GM21619 (cell line): ENCODE measurements at regions not wholly inside any gene's neighbourhood (a gene's known extent, or its start where the extent isn't known, plus 50 kb on each side); places are given as distances from the start of the nearest gene placed in this dataset.

Experiments used
- ATAC-seq: cut with Tn5 transposase; IDR thresholded peaks from one replicate; pipeline ENCODE4 v1.9.1; 2021; ENCODE audit not compliant: unreplicated experiment

DNA sequence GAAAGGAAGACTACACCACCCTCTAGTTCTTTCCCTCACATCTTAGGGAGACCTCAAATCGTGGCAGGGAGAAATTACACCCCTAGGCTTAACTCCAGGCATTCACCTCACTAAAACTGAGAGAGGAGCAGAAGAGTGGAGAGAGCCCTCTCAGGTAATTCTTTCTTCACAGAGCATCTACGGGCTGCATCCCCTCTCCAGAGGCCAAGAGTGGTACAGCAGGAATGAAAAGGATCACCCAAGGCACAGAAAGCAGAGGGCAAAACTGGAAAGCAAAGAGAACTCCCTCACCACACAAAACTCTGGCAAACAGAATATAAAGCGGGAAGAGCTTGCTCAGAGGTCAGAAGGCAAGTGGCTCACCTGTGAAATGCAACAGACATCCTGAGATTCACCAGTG is 661.2 kb downstream of the TBC1D4 start:
- ATAC-seq, result no peak

DNA sequence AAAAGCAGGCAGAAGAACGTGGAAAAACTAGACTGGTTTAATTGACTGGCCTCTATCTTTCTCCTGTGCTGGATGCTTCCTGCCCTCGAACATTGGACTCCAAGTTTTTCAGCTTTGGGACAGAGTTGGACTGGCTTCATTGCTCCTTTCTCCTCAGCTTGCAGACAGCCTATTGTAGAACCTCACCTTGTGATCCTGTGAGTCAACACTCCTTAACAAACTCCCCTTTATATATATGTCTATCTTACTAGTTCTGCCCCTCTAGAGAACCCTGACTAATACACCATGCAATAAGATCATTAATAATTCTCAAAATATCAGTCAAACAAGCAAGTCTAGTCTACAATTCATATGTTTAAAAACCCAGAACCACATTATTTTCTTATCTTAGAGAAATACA is 662.4 kb downstream of the TBC1D4 start:
- no peak for ATAC-seq

DNA sequence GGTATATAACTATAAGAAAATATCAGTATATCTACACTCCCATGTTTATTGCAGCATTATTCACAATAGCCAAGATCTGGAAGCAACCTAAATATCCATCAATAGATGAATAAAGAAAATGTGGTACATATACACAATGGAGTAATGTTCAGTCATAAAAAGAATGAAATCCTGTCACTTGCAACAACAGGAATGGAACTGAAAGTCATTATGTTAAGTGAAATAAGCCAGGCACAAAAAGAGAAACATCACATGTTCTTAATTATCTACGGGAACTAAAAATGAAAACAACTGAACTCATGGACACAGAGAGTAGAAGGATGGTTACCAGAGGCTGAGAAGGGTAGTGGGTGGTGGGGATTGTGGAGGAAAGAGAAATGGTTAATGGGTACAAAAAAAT is 665.2 kb downstream of the TBC1D4 start:
- ATAC-seq, result no peak

DNA sequence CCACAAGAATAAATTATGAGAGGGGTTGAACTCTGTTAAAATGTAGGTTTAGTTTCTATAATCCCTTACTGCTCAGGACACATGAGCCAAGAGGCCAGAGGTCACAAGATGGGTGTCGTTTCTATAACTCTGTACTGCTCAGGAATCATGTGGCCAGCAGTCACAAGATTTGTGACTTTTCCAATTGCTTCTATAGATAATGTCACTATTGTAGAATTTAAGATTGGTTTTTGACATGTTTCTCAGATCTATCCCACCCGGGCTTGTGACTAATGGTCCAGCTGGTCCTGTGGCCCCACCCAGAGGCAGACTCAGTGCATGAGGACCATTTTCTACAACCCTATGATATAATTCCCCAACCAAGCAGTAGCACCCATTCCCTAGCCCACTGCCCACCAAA is 662.0 kb upstream of the KLF12 start:
- ATAC-seq, result no peak

DNA sequence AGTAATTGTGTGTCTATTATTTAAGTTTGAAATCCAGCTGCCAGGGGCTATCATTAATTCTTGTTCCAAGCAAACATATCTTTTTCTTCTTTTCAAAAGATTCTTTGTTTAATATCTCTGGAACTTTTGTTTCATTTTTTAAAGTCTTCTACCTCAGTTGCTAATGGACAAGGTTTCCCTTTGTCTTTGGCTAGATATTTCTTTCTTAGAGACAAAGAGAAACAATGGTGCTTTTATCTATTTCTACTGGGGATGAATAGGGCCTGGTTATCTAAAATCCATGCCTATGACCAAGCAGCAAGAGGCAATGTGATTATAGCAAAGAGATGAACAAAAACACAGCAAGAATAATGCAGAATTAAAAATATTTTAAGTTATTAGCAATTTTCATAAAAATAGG is 661.3 kb upstream of the KLF12 start:
- ATAC-seq, result no peak

DNA sequence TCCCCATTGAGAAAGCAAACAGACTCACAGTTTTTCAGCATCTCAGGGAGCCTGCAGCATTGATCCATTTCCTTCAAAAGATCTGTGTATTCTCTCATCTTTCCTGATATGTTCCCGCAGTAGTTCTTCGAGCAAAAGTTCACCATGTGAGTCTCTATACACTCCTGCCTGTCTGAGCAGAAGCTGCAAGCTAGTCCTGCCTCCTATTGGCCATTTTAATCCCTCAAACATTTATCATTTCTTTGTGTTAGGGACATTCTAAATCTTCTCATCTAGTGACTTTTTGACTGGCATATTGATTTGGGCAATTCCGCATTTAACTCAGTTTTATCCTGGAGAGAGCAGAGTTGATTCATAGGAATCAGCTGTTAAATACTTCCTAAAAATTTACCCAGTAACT is 660.4 kb upstream of the KLF12 start:
- ATAC-seq, result no peak

DNA sequence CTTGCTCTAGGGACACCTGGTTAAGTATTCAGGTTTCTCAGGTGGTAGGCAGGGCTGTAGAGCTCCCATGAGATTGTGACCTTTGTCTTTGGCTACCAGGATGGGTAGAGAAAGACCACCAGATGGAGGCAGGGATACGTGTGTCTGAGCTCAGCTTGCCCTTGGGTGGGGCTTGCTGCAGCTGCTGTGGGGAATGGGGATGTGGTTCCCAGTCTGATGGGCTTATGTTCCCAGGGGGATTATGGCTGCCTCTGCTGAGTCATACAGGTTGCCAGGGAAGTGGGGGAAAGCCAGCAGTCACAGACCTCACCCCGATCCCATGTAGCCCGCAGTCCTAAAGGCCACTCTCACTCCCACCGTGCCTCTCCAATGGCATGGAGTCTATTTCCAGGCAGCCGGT is 659.9 kb upstream of the KLF12 start:
- ATAC-seq, result no peak

DNA sequence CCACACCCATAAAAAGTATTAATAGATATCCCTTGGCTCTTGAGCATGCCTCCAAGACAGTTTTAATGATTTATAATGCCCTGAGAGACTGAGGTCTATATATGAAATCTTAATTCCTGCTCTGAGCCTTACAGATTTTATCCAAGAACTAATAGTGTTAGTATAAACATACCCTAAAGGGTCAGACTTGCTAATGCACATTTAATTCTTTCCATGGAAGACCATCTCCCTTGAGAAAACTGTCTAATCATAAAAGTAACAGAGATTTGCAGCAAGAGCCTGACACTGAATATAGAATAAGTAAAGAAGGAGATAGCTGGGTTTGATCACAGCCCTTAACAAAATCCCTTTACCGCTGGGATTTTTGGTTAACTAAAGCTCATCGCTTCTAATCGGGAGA is 650.8 kb upstream of the KLF12 start:
- ATAC-seq, result no peak

DNA sequence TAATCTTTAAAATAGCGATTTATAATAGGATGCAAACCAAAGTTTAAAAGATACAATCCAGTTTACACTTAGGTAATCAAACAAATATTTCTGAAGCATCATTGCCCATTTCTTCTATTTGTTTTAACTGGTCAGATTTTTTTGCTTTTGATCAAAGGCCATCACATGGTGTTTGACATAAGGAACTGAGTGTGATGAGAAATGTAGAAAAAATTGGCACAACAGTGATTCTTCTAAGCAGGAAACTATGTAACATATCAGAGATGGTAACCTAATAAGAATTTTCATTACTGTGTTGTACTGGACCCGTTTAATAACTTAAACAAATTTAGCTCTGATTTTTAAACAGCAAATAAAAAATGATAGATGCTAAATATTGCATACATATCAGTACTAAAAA is 644.7 kb upstream of the KLF12 start:
- ATAC-seq, result no peak

DNA sequence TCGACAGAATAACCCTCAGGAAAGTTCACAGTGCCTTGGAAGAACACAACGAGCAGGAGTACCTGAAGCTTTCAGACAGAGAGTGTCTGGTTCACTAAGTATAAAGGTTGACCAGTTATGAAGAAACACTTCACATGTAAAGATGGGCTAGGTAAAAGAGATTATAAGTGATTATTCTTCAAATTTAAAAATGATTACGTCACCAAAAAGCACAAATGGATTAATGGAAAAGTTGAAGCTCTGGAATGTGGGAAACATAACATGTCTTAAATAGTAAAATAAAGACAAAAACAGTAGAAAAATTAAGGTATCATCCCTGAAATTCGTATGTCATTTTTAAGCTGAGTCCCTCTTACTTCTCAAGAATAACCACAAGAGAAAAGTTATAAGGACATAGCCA is 643.9 kb upstream of the KLF12 start:
- no peak for ATAC-seq

DNA sequence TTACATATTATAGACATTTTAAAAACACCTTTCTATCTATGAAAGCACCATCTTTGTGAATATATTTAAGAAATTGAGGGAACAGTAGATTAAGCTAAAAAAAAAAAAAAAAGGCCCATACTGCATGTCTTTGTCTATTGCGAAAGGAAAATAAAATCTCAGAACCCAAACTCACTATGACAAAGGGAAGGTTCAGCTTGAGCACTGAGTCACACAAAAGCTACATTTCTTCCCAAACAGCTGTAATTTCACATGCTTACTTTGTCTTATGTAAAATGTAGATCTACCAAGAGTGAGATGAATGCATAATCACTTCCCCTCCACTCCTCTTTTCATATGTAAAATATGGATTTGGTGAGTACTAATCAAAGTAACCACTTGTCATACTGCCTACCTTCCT is 640.1 kb upstream of the KLF12 start:
- no peak for ATAC-seq

DNA sequence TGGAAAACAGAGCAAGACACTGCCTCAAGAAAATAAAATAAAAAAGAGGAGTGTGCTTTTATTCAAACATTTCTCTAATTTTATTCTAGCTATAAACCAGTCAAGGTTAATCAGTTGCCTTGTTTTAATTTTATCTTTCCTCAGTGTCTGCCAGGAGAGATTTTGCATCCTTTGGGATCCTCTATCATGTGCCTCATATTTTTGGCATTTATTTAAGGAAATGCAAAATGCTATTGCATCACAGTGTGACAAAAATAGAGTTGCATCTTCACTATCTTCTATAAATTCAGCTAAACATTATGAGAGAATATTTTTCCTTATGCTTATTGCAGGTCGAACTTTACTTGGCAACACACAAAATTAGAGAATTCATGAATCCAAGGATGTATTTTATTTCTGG is 639.0 kb upstream of the KLF12 start:
- no peak for ATAC-seq

DNA sequence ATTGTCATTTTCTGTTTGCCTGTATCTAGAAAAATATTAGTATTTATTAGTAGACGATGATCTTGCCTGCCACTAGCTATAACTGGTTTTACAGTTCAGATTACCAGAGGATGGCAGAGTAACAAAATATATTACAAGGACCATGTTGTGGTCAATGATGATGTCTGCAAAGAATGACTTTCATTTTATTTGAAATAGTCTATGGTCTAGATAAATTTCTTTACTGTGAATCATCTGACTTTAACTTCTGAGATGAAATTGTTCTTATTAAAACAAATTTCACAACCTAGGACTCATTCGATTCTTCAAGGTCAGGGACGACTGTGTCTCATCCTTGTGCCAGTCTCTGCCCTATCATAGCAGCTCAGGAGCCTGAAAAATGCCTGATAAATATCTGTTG is 637.8 kb upstream of the KLF12 start:
- no peak for ATAC-seq

DNA sequence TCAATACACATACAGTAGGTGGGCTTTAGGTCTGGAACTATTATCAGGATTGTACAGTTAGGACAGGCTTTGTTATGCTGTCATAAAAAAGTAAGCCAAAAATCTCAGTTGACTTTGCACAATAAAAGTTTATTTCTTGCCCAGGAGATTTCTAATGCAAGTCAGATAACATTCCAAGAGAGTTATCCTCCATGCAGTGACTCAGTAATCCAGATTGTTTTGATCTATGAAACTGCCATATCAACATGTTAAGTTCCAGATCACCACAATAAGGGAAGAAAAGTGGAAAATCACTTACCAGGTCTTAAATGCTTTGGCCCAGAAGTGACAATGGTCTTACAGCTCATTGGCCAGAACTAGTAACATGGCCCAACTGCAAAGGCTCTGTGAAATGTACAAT is 636.2 kb upstream of the KLF12 start:
- no peak for ATAC-seq

DNA sequence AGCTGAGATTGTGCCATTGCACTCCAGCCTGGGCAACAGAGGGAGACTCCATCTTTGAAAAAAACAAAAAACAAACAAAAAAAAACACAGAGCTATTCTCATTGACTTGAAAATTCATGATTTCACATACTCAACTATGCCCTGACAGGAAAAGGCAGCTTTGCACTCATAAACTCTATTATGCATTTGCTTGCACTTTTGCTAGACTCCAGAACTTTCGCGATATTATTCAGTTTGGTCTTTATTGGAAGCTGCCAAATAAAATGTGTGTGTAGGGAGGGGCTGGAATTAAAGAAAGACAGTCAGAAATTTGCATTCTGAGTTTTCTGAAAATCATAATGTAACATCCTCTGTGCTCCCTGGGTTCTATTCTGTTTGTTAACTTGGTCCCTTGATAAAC is 635.1 kb upstream of the KLF12 start:
- no peak for ATAC-seq

DNA sequence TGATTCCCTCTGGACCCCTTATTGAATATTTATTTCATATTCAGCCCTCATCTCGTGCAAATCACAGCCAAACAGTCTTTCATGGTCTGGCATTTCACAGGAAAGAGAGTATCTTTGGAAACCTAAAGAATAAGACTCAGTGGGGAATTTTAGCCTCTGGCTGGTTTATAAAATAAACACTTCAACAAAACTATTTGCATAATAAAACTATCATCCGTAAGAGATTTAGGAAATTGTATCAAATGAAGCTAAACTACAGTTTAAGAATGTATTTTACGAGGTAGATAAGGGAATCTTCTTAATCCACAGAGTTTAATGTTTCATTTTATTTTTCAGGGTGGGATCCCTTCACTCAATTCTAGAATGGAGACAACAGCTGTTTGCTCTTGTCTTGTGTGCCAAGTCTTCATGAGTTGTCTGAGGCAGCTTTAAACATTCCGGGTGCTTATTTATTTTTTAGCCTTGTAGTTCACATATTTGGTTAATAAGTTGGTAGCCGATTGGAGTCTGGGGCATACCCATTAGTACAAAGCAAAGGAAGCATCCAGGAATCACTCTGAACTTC is 634.4 kb upstream of the KLF12 start:
- ATAC-seq, result no peak

DNA sequence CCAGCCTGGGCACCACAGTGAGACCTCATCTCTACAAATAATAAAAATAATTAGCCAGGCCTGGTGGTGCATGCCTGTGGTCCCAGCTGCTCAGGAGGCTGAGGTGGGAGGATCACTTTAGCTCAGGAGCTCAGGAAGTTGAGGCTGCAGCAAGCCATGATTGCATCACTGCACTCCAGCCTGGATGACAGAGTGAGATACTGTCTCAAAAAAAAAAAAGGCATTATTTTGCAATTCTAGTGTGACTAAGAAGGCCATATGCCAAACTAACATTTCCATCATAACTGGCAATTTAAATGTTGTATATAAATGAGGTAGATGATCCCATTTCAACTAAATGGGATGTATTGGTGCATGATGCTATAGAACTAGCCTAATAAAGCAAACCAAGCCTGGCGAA is 632.8 kb upstream of the KLF12 start:
- no peak for ATAC-seq

DNA sequence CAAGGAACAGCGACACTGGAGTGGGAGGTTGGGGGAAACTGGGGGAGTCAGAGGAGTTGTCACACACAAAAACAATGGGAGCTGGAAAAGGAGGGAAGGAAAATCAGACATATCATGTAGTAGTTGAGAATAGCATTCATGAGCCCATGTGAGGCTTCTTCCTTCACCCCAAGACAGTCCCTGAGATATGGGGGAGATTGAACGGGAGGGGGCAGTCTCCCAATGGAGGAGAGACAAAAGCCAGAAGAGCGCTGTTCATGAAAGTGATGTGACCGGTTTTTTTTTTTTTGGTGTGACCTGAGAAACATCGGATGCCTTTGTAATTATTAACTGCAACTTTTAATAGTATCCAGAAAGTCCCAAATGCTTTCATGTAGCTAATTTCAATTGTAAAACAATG is 631.8 kb upstream of the KLF12 start:
- no peak for ATAC-seq

DNA sequence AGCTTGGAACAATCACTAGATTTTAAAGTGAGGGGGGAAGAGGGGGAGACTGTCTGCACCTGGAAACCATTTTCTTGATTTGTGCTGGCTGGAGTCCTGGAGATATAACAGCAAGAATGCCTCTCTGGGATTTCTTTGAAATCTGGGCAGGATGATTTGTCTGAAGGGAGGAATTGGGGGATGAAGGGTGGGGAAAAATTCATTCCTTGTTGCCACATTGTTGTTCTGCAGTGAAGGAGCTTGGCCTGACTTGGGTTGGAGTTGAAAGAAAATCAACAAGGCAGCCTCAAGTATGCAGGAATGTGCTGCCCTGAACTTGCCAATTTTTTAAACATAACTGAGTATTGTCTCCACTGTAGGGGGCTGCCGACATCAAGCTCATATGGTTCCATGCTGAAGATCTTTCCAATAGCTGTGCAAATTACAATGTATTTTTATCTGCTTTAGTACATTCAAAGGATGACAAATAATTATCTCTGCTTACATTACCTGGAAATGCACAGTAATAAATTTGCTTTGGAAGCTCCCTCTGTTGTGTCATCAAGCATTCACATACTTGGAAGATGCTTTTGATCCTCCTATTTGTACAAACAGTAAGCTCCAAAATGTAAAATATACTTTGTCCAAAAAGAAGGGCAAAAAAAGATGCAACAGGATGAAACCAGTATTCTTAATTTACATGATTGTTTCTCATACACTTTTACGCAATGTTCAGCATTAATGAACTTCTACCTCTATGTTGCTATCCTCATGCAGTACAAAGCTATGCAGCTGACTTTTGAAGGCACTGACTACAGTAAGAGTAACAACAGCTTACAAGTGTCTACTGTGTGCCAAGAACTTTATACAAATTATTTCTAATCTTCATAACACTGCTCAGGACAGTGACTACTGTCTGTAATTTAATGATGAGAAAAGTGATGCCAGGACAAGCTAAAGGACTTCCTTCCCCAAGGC is 627.9 kb upstream of the KLF12 start:
- ATAC-seq, result no peak

DNA sequence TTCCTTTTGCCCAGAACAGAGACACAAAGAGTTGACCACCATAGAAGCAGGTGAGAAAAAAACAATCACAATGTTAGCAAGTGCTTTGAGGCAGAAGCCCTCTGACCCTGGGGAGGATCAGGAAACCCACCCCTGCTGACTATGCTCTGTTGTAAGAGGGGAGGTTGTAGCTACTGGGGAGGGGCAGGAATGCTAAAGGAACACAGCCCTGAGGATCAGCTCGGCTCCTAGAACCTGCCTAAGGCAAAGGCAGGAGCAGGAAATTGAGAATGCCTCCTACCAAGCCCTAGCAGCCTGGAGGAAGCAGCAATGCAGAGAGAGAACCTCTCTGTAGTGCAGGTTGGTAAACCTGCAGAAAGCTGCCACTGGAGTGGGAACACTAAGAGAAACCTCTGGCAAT is 624.0 kb upstream of the KLF12 start:
- ATAC-seq, result no peak

DNA sequence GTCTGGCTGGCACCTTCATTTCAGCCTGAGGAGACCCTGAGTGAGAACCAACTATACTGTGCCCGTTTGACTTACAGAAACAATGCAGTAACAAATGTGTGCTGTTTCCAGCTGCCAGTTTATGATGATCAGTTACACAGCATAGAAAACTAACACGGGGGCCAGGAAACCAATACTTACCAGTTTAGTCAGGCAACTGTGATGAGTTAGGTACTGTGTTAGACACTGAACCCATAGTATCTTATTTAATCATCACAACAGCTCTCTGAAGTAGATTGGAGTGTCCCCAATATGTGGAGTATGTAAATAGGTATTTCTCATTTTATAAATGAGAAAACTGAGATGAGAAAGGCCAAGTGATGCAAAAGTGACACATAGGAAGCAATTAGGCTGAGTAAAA is 620.9 kb upstream of the KLF12 start:
- no peak for ATAC-seq

DNA sequence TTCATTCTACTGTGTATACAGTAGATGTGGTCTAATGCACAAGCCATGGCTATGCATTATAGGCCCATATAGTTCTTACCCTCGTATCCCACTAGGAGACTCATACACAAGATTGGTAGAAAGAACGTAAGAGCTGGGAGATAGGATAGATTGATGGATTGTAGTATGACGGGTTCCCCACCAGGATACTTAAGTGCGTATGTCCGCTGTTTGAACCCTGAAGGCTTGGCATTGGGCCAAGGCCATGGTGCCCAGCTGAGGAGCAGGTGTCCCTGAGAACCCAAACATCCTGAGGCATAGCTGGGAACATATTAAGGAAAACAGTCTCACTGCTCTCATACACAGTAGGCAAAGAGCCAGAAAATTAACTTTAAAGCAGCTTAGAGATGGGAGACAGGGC is 617.5 kb upstream of the KLF12 start:
- ATAC-seq, result no peak
